ENCODE measurements at regions not wholly inside any gene's neighbourhood (a gene's known extent, or its start where the extent isn't known, plus 50 kb on each side); places are given as distances from the start of the nearest gene placed in this dataset.
A peak's percentile ranks its signal among the peaks of the same experiment; 100 is the strongest.

DNA sequence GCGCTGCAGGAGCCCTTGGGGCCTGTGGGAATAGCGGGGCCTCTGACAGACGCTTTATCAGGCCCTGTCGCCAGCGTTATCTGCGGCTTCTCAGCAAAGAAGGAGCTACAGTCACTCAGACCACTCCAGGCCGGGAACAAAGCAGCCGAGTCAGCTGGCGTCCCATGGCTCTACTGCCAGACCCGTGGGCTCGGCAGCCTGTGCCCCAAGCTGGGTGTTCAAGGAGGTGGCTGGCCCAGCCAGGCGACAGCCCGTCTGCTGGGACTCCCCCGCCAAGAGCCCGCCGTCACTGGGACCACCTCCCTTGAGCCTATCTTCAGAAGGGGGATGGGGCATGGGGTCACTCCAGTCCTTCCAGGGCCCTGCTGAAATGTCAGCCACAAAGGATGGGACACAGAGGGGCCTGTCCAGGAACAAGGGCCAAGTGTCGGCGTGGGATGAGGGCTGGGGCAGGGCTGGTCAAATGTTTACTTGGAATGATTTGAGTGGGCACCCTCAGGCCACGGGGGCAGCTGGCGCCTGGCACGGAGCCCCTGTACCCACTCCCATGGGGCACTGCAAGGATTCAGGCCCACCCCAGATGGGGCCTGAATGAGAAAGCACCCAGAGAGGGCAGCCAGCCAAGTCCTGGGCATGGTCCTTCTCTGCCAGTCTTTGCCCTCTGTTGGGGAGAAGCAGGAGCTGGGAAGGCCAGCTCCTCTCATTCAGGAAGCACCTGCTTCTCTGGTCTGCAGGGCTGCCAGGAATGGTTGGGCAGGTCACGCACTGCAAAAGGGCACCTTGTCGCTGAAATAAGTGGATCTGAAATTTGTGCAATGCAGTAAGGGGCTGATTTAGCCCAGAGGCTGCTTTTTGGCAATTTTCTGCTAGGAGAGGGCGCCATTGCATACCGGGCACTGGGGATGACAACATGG lies 148.3 kb downstream of the SMAD6 start:
- Histone ChIP-seq H3K27ac (ENCODE audit: insufficient read depth, low read length) (peak overlapping the region; percentile 9), H3K18ac (ENCODE audit: low read depth, low read length) (no peak overlapping the region), H3K79me1 (ENCODE audit: low read depth in 1 of 2, low read length in 2 of 2) (peaks cover 21 to 72% of the 10 kb centered on the region in 2 experiments), H3K23ac (ENCODE audit: low read depth, low read length) (no peak overlapping the region; the same call in 1 of the 2 replicates), H3K4ac (ENCODE audit: low read depth, low read length) (peak overlapping the region; percentile 58), H3K14ac (replicated peaks; ENCODE audit: low read depth, low read length) (peak overlapping the region; percentile 38; the same call in 1 of the 2 replicates), H2BK15ac (ENCODE audit: low read depth, low read length) (0 out of 3 replicates have a peak overlapping the region, but pooled peaks have one; percentile 51), H4K20me1 (ENCODE audit: insufficient read depth, low read length) (no peaks in the 10 kb centered on the region), H3K9me1 (ENCODE audit: insufficient read depth, low read length) (peaks cover 4% of the 10 kb centered on the region; the same call in 1 of the 2 replicates), H3K4me1 (ENCODE audit: control insufficient read depth, insufficient read depth, low read length) (peaks cover 11% of the 10 kb centered on the region), H3K4me3 (ENCODE audit: insufficient read depth, low read depth, low read length) (no peak overlapping the region), H4K5ac (ENCODE audit: low read depth, low read length) (no peak overlapping the region; the same call in 1 of the 2 replicates), H3K27me3 (ENCODE audit: control insufficient read depth, insufficient read depth, low read length) (no peaks in the 10 kb centered on the region), H2BK120ac (ENCODE audit: low read depth, low read length) (peak overlapping the region; percentile 36; the same call in 1 of the 2 replicates), H4K8ac (ENCODE audit: low read depth in 2 of 2, low read length in 2 of 2) (peak overlapping the region; percentile 93 to 94; a peak in 3 of 4 replicates), H2BK5ac (ENCODE audit: low read depth, low read length, poor library complexity, severe bottlenecking) (no peak overlapping the region), H3K4me2 (ENCODE audit: low read depth, low read length) (no peak overlapping the region), H2AK9ac (replicated peaks; ENCODE audit: low read depth, low read length, poor library complexity) (peak overlapping the region; percentile 10), H3K56ac (ENCODE audit: extremely low read depth, insufficient read depth, low read length) (peak overlapping the region; percentile 45; the same call in 1 of the 2 replicates), H4K91ac (ENCODE audit: insufficient read depth, low read depth, low read length) (peak overlapping the region; percentile 50), H2BK20ac (ENCODE audit: low read depth, low read length) (peak overlapping the region; percentile 56; the same call in 1 of the 2 replicates), H2AFZ (replicated peaks; ENCODE audit: low read length, poor library complexity) (peak overlapping the region; percentile 39), H2AK5ac (ENCODE audit: low read depth, low read length) (peak overlapping the region; percentile 88), H3K9me3 (ENCODE audit: control insufficient read depth, insufficient read depth, low read length) (no peaks in the 10 kb centered on the region), H3K9ac (ENCODE audit: low read depth, low read length) (no peak overlapping the region), H3K36me3 (ENCODE audit: control insufficient read depth, insufficient read depth, low read length) (0 out of 2 replicates have a peak, but pooled peaks cover 1% of the 10 kb centered on the region)
- POLR2A ChIA-PET (ENCODE audit: unreplicated experiment): no interaction called here
- CTCF ChIA-PET: interaction anchor here (0.8 to 3.0 kb wide), 9 partner anchors 18 to 232 kb away, joined by 3 to 17 read pairs (median 8); partner anchors contain the start of gene SMAD6
- ATAC-seq (ENCODE audit: low read depth) (peak; percentile 25), DNase-seq (no peak)
- in situ Hi-C loops (cut with MboI; ENCODE audit: low sequenced_read_pairs): loop anchor here (25.0 kb wide), 1 partner anchor 488 kb away; the partner anchor contains the start of gene TIPIN
- BruUV-seq (replicated peaks): no TSS peak
- 58% methylated on average over 5 of the region's 25 CpGs; no CpG with 5 or more reads in 1 of the 2 experiments for WGBS, 2 experiments (ENCODE audit: extremely low coverage in 2 of 2, insufficient read length in 1 of 2)
- dilution Hi-C loops (cut with HindIII; ENCODE audit: low sequenced_read_pairs, unreplicated experiment): no loop called here
- intact Hi-C loops (cut with micrococcal nuclease): loop anchor here (2.0 to 5.0 kb wide), 2 partner anchors 78 to 144 kb away; no protein-coding TSS in a partner anchor
- TF ChIP-seq RFX5 (IDR thresholded peaks at IDR 0.05; ENCODE audit: low read depth, low read length) (no peak), MAZ (IDR thresholded peaks at IDR 0.05; ENCODE audit: borderline replicate concordance, low read depth, low read length) (no peak), CEBPB (IDR thresholded peaks at IDR 0.05; ENCODE audit: low read depth, low read length) (no peak), RAD21 (IDR thresholded peaks at IDR 0.05; ENCODE audit: low read length) (no peak), ELK1 (IDR thresholded peaks at IDR 0.05; ENCODE audit: borderline replicate concordance, low read depth, low read length) (no peak), CHD1 (IDR thresholded peaks at IDR 0.05; ENCODE audit: low read depth, low read length) (no peak), FOS (IDR thresholded peaks at IDR 0.05; ENCODE audit: low read depth, low read length) (no peak), CTCF (conservative IDR thresholded peaks at IDR 0.05; ENCODE audit: low read depth, low read length) (no peak), RCOR1 (IDR thresholded peaks at IDR 0.05; ENCODE audit: insufficient replicate concordance, low read length) (no peak), NFE2L2 (IDR thresholded peaks at IDR 0.05; ENCODE audit: low read depth, low read length) (no peak), MXI1 (IDR thresholded peaks at IDR 0.05; ENCODE audit: borderline replicate concordance, low read depth, low read length) (no peak)
- TF ChIP-seq, protein P1, sequence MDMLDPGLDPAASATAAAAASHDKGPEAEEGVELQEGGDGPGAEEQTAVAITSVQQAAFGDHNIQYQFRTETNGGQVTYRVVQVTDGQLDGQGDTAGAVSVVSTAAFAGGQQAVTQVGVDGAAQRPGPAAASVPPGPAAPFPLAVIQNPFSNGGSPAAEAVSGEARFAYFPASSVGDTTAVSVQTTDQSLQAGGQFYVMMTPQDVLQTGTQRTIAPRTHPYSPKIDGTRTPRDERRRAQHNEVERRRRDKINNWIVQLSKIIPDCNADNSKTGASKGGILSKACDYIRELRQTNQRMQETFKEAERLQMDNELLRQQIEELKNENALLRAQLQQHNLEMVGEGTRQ (IDR thresholded peaks at IDR 0.05; ENCODE audit: low read depth, low read length): no peak
